IMR-90 (cell line): ENCODE measurements at regions not wholly inside any gene's neighbourhood (a gene's known extent, or its start where the extent isn't known, plus 50 kb on each side); places are given as distances from the start of the nearest gene placed in this dataset.

ENCODE experiments used
- ATAC-seq: fragments of 200-7000 bp; cut with Tn5 transposase; 2 replicates; pipeline ENCODE4 v1.9.1; 2020; ENCODE audit warnings: low read depth, mild to moderate bottlenecking, moderate library complexity
- BruUV-seq: library from RNA; stranded (reverse); fragments of 400-500 nt; replicated peaks from 2 replicates; lab custom pipeline; 2021; lab: Mats Ljungman, UMichigan
- CTCF ChIA-PET: fragments of 300-600 bp; formaldehyde crosslinking; extraction: SDS; loops from one replicate; lab custom pipeline; 2021; ENCODE audit warnings: antibody characterized with exemption; lab: Yijun Ruan, JAX
- POLR2A ChIA-PET: fragments of 300-600 bp; sonication (Branson Sonifier 250); formaldehyde crosslinking; loops from one replicate; lab custom pipeline; 2022; ENCODE audit warnings: antibody characterized with exemption; ENCODE audit not compliant: unreplicated experiment; lab: Charles Lee
- DNase-seq: peaks from one replicate; pipeline ENCODE4 v3.0.0; 2013
- H2AFZ ChIP-seq: replicated peaks from 2 replicates; pipeline ENCODE3; 2013; ENCODE audit warnings: low read length, mild to moderate bottlenecking; ENCODE audit not compliant: poor library complexity
- H2AK5ac ChIP-seq: 2 replicates; pipeline ENCODE4 v1.6.1; 2013; ENCODE audit warnings: low read depth, low read length, inconsistent platforms
- H2AK9ac ChIP-seq: replicated peaks from 2 replicates; pipeline ENCODE3; 2013; ENCODE audit warnings: mild to moderate bottlenecking, low read depth, low read length, moderate library complexity; ENCODE audit not compliant: poor library complexity
- H2BK120ac ChIP-seq: 2 replicates; pipeline ENCODE4 v1.6.1; 2013; ENCODE audit warnings: low read depth, low read length, inconsistent platforms
- H2BK15ac ChIP-seq: 3 replicates; pipeline ENCODE4 v1.6.1; 2013; ENCODE audit warnings: low read depth, low read length, inconsistent platforms
- H2BK20ac ChIP-seq: 2 replicates; pipeline ENCODE4 v1.6.1; 2013; ENCODE audit warnings: low read depth, mild to moderate bottlenecking, inconsistent platforms, low read length, moderate library complexity
- H2BK5ac ChIP-seq: 2 replicates; pipeline ENCODE4 v1.6.1; 2013; ENCODE audit warnings: mild to moderate bottlenecking, low read depth, low read length, inconsistent platforms; ENCODE audit not compliant: poor library complexity, severe bottlenecking
- H3K14ac ChIP-seq: replicated peaks from 2 replicates; pipeline ENCODE4 v1.6.1; 2013; ENCODE audit warnings: low read depth, low read length, inconsistent platforms
- H3K18ac ChIP-seq: 2 replicates; pipeline ENCODE4 v1.6.1; 2013; ENCODE audit warnings: low read depth, low read length, control low read depth
- H3K23ac ChIP-seq: 2 replicates; pipeline ENCODE4 v1.6.1; 2013; ENCODE audit warnings: low read depth, low read length, inconsistent platforms
- H3K27ac ChIP-seq: 2 replicates; pipeline ENCODE4 v1.5.1; 2013; ENCODE audit warnings: mild to moderate bottlenecking, control low read depth, low read length; ENCODE audit not compliant: insufficient read depth
- H3K27me3 ChIP-seq: 2 replicates; pipeline ENCODE4 v1.6.1; 2013; ENCODE audit warnings: low read length; ENCODE audit not compliant: control insufficient read depth, insufficient read depth
- H3K36me3 ChIP-seq: 2 replicates; pipeline ENCODE4 v1.6.1; 2013; ENCODE audit warnings: low read length, mixed read lengths; ENCODE audit not compliant: control insufficient read depth, insufficient read depth
- H3K4ac ChIP-seq: 2 replicates; pipeline ENCODE4 v1.6.1; 2013; ENCODE audit warnings: low read depth, low read length, inconsistent platforms
- H3K4me1 ChIP-seq: 2 replicates; pipeline ENCODE4 v1.6.1; 2013; ENCODE audit warnings: low read length, mixed read lengths; ENCODE audit not compliant: control insufficient read depth, insufficient read depth
- H3K4me2 ChIP-seq: 2 replicates; pipeline ENCODE4 v1.6.1; 2013; ENCODE audit warnings: low read depth, mild to moderate bottlenecking, control low read depth, low read length, moderate library complexity
- H3K4me3 ChIP-seq: 2 replicates; pipeline ENCODE4 v1.5.1; 2013; ENCODE audit warnings: low read depth, mild to moderate bottlenecking, control low read depth, low read length, moderate library complexity; ENCODE audit not compliant: insufficient read depth
- H3K56ac ChIP-seq: 2 replicates; pipeline ENCODE4 v1.6.1; 2013; ENCODE audit warnings: low read length, inconsistent platforms; ENCODE audit not compliant: insufficient read depth; ENCODE audit errors: extremely low read depth
- H3K79me1 ChIP-seq, 2 experiments: 2 replicates each; pipeline ENCODE4 v1.6.1; 2013; ENCODE audit warnings: low read length in 2 of 2, inconsistent platforms in 1 of 2, low read depth in 1 of 2
- H3K9ac ChIP-seq: 2 replicates; pipeline ENCODE4 v1.6.1; 2013; ENCODE audit warnings: low read depth, low read length, control low read depth
- H3K9me1 ChIP-seq: 2 replicates; pipeline ENCODE4 v1.6.1; 2013; ENCODE audit warnings: low read length, inconsistent platforms; ENCODE audit not compliant: insufficient read depth
- H3K9me3 ChIP-seq: 2 replicates; pipeline ENCODE4 v1.6.1; 2013; ENCODE audit warnings: low read length; ENCODE audit not compliant: control insufficient read depth, insufficient read depth
- H4K20me1 ChIP-seq: 2 replicates; pipeline ENCODE4 v1.6.1; 2013; ENCODE audit warnings: low read length, inconsistent platforms; ENCODE audit not compliant: insufficient read depth
- H4K5ac ChIP-seq: 2 replicates; pipeline ENCODE4 v1.6.1; 2013; ENCODE audit warnings: mild to moderate bottlenecking, low read depth, low read length, control low read depth
- H4K8ac ChIP-seq, 2 experiments: 2 replicates each; pipeline ENCODE4 v1.6.1; 2013; ENCODE audit warnings: low read depth in 2 of 2, low read length in 2 of 2, control low read depth in 1 of 2, inconsistent platforms in 1 of 2
- H4K91ac ChIP-seq: 2 replicates; pipeline ENCODE4 v1.6.1; 2013; ENCODE audit warnings: low read depth, low read length, inconsistent platforms; ENCODE audit not compliant: insufficient read depth
- POLR2A ChIP-seq: IDR thresholded peaks from 2 replicates; pipeline ENCODE4 v1.6.1; 2012; ENCODE audit warnings: mild to moderate bottlenecking, low read depth, low read length
- WGBS, 2 experiments: methylation state at CpG; one replicate each; pipeline versions ENCODE4 v1.1.5 to v1.1.7; 2013; ENCODE audit warnings: missing lambda C conversion rate in 2 of 2; ENCODE audit not compliant: insufficient read length in 1 of 2; ENCODE audit errors: extremely low coverage in 2 of 2; 5-methylcytosine and 5-hydroxymethylcytosine counted together
- dilution Hi-C: fragments of 300-500 bp; cut with HindIII; formaldehyde crosslinking; loops from one replicate; pipeline ENCODE4 v1.14.3; 2018; ENCODE audit warnings: low sequenced_read_pairs; ENCODE audit not compliant: unreplicated experiment
- in situ Hi-C: fragments of 300-500 bp; cut with MboI; formaldehyde crosslinking; loops from 3 replicates; pipeline ENCODE4 v1.14.3; 2019; ENCODE audit warnings: low sequenced_read_pairs, inconsistent platforms, mixed read lengths
- intact Hi-C: fragments of 100-400 bp; cut with micrococcal nuclease; formaldehyde crosslinking; loops from 2 replicates; pipeline ENCODE4 v1.10.0; 2022

GRCh38 chr2:71991397-71991796 lies 156.3 kb downstream of the CYP26B1 start:
- Histone ChIP-seq H3K36me3 (no peaks in the 10 kb centered on the region), H3K14ac (no peak overlapping the region), H4K8ac (no peak overlapping the region), H4K5ac (no peak overlapping the region), H2AK9ac (no peak overlapping the region), H2BK20ac (no peak overlapping the region), H3K4me2 (no peak overlapping the region), H3K79me1 (no peaks in the 10 kb centered on the region), H3K9me3 (no peaks in the 10 kb centered on the region), H3K4ac (no peak overlapping the region), H2BK15ac (no peak overlapping the region), H2AFZ (no peak overlapping the region), H3K27me3 (peaks cover 2% of the 10 kb centered on the region; the same call in 1 of the 2 replicates), H3K9me1 (no peaks in the 10 kb centered on the region), H2BK120ac (no peak overlapping the region), H3K18ac (no peak overlapping the region), H3K56ac (no peak overlapping the region), H3K27ac (no peak overlapping the region), H4K20me1 (no peaks in the 10 kb centered on the region), H2BK5ac (no peak overlapping the region), H3K4me3 (no peak overlapping the region), H3K9ac (no peak overlapping the region), H3K4me1 (no peaks in the 10 kb centered on the region), H3K23ac (no peak overlapping the region), H2AK5ac (no peak overlapping the region), H4K91ac (no peak overlapping the region)
- in situ Hi-C loops, result no loop called here
- no peak for TF ChIP-seq POLR2A
- WGBS, 2 experiments, result 65% methylated on average over 4 of the region's 4 CpGs; no CpG with 5 or more reads in 1 of the 2 experiments
- ATAC-seq, result no peak
- DNase-seq, result no peak
- ChIA-PET POLR2A (no interaction called here), CTCF (no interaction called here)
- intact Hi-C loops, result loop anchor here (10.0 kb wide), 1 partner anchor 447 kb away; no protein-coding TSS in a partner anchor
- dilution Hi-C loops, result no loop called here
- no TSS peak for BruUV-seq
